Lower leg skin (tissue), 4 donors: ENCODE measurements at regions not wholly inside any gene's neighbourhood (a gene's known extent, or its start where the extent isn't known, plus 50 kb on each side); places are given as distances from the start of the nearest gene placed in this dataset.

ENCODE experiments used
- DNase-seq, 2 donors: peaks; one replicate each; pipeline ENCODE4 v3.0.0-alpha.2; 2019; ENCODE audit warnings: low spot score in 2 of 2
- H3K4me3 ChIP-seq: fragments of 200-600 bp; sonication (generic); 2 replicates; pipeline ENCODE4 v1.5.1; 2017; ENCODE audit warnings: mild to moderate bottlenecking, low read depth; ENCODE audit not compliant: poor library complexity, severe bottlenecking
- CTCF ChIP-seq, 3 donors: fragments of 450-650 bp; IDR thresholded peaks; one replicate each; pipeline ENCODE4 v1.5.1; 2016; ENCODE audit warnings: antibody characterized with exemption in 3 of 3, mild to moderate bottlenecking in 3 of 3, moderate library complexity in 2 of 3
- POLR2A ChIP-seq, 2 donors: fragments of 450-650 bp; IDR thresholded peaks; one replicate each; pipeline ENCODE4 v1.6.1; 2016 to 2017; ENCODE audit warnings: antibody characterized with exemption in 2 of 2, mild to moderate bottlenecking in 1 of 2, moderate library complexity in 1 of 2
- WGBS, 2 donors: methylation state at CpG; one replicate each; pipeline ENCODE4 v1.1.5; 2018; 5-methylcytosine and 5-hydroxymethylcytosine counted together
- intact Hi-C: fragments of 100-400 bp; cut with DNase I; formaldehyde crosslinking; loops from one replicate; pipeline ENCODE4 v1.15.0; 2023; ENCODE audit warnings: low total_unique reads

GRCh38 chr14:80427101-80427500, 215.8 kb upstream of the DIO2 start:
- no peak for DNase-seq
- intact Hi-C loops = no loop called here
- H3K4me3 ChIP-seq = no peak overlapping the region
- no peak for TF ChIP-seq POLR2A (IDR thresholded peaks at IDR 0.05)
- no peak for TF ChIP-seq CTCF (IDR thresholded peaks at IDR 0.05)
- 27 to 42% methylated on average over 3 of the region's 3 CpGs for WGBS, 2 donors

- 62 to 70% methylated on average over 1 of the region's 1 CpG for WGBS, 2 donors
- DNase-seq = no peak
- intact Hi-C loops = no loop called here
- TF ChIP-seq CTCF (IDR thresholded peaks at IDR 0.05) = no peak
- TF ChIP-seq POLR2A (IDR thresholded peaks at IDR 0.05) = no peak
- no peak overlapping the region for H3K4me3 ChIP-seq
Observed at GRCh38 chr14:80426683-80427082, 215.4 kb upstream of the DIO2 start.

GRCh38 chr14:80425686-80426085, 214.4 kb upstream of the DIO2 start:
- WGBS, 2 donors = 65 to 70% methylated on average over 5 of the region's 5 CpGs
- no peak for TF ChIP-seq CTCF (IDR thresholded peaks at IDR 0.05)
- no peak for TF ChIP-seq POLR2A (IDR thresholded peaks at IDR 0.05)
- intact Hi-C loops = no loop called here
- no peak for DNase-seq
- no peak overlapping the region for H3K4me3 ChIP-seq

GRCh38 chr14:80419769-80420168, 208.5 kb upstream of the DIO2 start:
- WGBS, 2 donors = 87 to 92% methylated on average over 4 of the region's 4 CpGs
- intact Hi-C loops = no loop called here
- TF ChIP-seq POLR2A (IDR thresholded peaks at IDR 0.05) (no peak), CTCF (IDR thresholded peaks at IDR 0.05) (no peak)
- no peak for DNase-seq
- H3K4me3 ChIP-seq = no peak overlapping the region

GRCh38 chr14:80419345-80419744, 208.0 kb upstream of the DIO2 start:
- H3K4me3 ChIP-seq = no peak overlapping the region
- intact Hi-C loops = no loop called here
- TF ChIP-seq POLR2A (IDR thresholded peaks at IDR 0.05) (no peak), CTCF (IDR thresholded peaks at IDR 0.05) (no peak)
- DNase-seq = no peak
- 41 to 61% methylated on average over 2 of the region's 2 CpGs for WGBS, 2 donors

GRCh38 chr14:80415636-80416035, 204.3 kb upstream of the DIO2 start:
- H3K4me3 ChIP-seq = no peak overlapping the region
- TF ChIP-seq POLR2A (IDR thresholded peaks at IDR 0.05) (no peak), CTCF (IDR thresholded peaks at IDR 0.05) (no peak)
- intact Hi-C loops = no loop called here
- DNase-seq = no peak
- 73 to 88% methylated on average over 4 of the region's 4 CpGs for WGBS, 2 donors
